GM12878 (cell line): ENCODE measurements at regions not wholly inside any gene's neighbourhood (a gene's known extent, or its start where the extent isn't known, plus 50 kb on each side); places are given as distances from the start of the nearest gene placed in this dataset.

Experiments
- BHLHE40 ChIP-seq, 2 experiments: fragments of 450-650 bp in 1 of 2; IDR thresholded peaks; 2 replicates each; pipeline ENCODE4 v1.6.1; 2011 to 2017; ENCODE audit warnings: low read depth in 2 of 2, borderline replicate concordance in 1 of 2, improper control_type of control experiment in 1 of 2, low read length in 1 of 2, mild to moderate bottlenecking in 1 of 2
- CTCF ChIP-seq, 3 experiments: IDR thresholded peaks in 2 of 3; conservative IDR thresholded peaks in 1 of 3; 2 replicates each; pipeline ENCODE4 v1.5.1; 2011; ENCODE audit warnings: low read depth in 3 of 3, low read length in 3 of 3, mild to moderate bottlenecking in 3 of 3, control low read depth in 2 of 3, moderate library complexity in 2 of 3, inconsistent platforms in 1 of 3, mixed read lengths in 1 of 3; ENCODE audit not compliant: control insufficient read depth in 2 of 3, insufficient read depth in 1 of 3; ENCODE audit errors: extremely low read depth in 1 of 3
- EP300 ChIP-seq, 2 experiments: fragments of 150-350 bp in 1 of 2; IDR thresholded peaks; 2 replicates each; pipeline ENCODE4 v1.6.1; 2011 to 2012; ENCODE audit warnings: low read depth in 2 of 2, low read length in 2 of 2, borderline replicate concordance in 1 of 2, improper control_type of control experiment in 1 of 2, inconsistent platforms in 1 of 2; ENCODE audit not compliant: control insufficient read depth in 1 of 2
- FOXK2 ChIP-seq: fragments of 450-650 bp; IDR thresholded peaks from 2 replicates; pipeline ENCODE4 v1.6.1; 2017; ENCODE audit warnings: mild to moderate bottlenecking, moderate library complexity
- IKZF2 ChIP-seq, 2 experiments: fragments of 450-650 bp; IDR thresholded peaks; 2 replicates each; pipeline ENCODE4 v1.6.1; 2017; ENCODE audit warnings: mild to moderate bottlenecking in 2 of 2, moderate library complexity in 2 of 2
- POLR2AphosphoS5 ChIP-seq: IDR thresholded peaks from 2 replicates; pipeline ENCODE4 v1.6.1; 2011; ENCODE audit warnings: mild to moderate bottlenecking, low read length, inconsistent platforms
- RELB ChIP-seq: fragments of 450-650 bp; IDR thresholded peaks from 2 replicates; pipeline ENCODE4 v1.6.1; 2017; ENCODE audit warnings: low read depth, mild to moderate bottlenecking, moderate library complexity
- SIX5 ChIP-seq: IDR thresholded peaks from 2 replicates; pipeline ENCODE4 v1.6.1; 2011; ENCODE audit warnings: mild to moderate bottlenecking, low read depth, low read length, moderate library complexity; ENCODE audit not compliant: severe bottlenecking
- ZBTB33 ChIP-seq: fragments of 450-650 bp; IDR thresholded peaks from 2 replicates; pipeline ENCODE4 v1.6.1; 2017; ENCODE audit warnings: mild to moderate bottlenecking

- TF ChIP-seq EP300 (IDR thresholded peaks at IDR 0.05; ENCODE audit: borderline replicate concordance in 1 of 2, control insufficient read depth in 1 of 2, low read depth in 2 of 2, low read length in 2 of 2) (no peak), POLR2AphosphoS5 (no peak), IKZF2 (IDR thresholded peaks at IDR 0.05) (no peak), BHLHE40 (IDR thresholded peaks at IDR 0.05; ENCODE audit: borderline replicate concordance in 1 of 2, low read depth in 2 of 2, low read length in 1 of 2) (no peak), CTCF (IDR thresholded peaks at IDR 0.05 in 2 of 3, conservative IDR thresholded peaks at IDR 0.05 in 1 of 3; ENCODE audit: control insufficient read depth in 2 of 3, extremely low read depth in 1 of 3, insufficient read depth in 1 of 3, low read depth in 3 of 3, low read length in 3 of 3) (no peak), SIX5 (no peak), ZBTB33 (no peak), RELB (no peak), FOXK2 (no peak)
Measured at GRCh38 chr17:71251276-71251675, 869.5 kb upstream of the SOX9 start.
